Upper lobe of left lung (tissue), 6 donors: ENCODE measurements at regions not wholly inside any gene's neighbourhood (a gene's known extent, or its start where the extent isn't known, plus 50 kb on each side); places are given as distances from the start of the nearest gene placed in this dataset.

Source experiments
- ATAC-seq, 2 donors: fragments of 200-7000 bp; cut with Tn5 transposase; one replicate each; pipeline ENCODE4 v1.9.1; 2022; ENCODE audit warnings: mild to moderate bottlenecking in 2 of 2, moderate library complexity in 2 of 2; ENCODE audit not compliant: low FRiP score in 2 of 2
- DNase-seq, 2 donors: peaks; one replicate each; pipeline ENCODE4 v3.0.0-alpha.2; 2019 to 2020
- H3K27ac ChIP-seq, 4 donors: fragments of 200-600 bp; sonication (generic); one replicate each; pipeline ENCODE4 v1.5.1; 2016 to 2019
- H3K27me3 ChIP-seq, 4 donors: fragments of 200-600 bp; sonication (generic); one replicate each; pipeline ENCODE4 v1.5.1; 2017 to 2019
- H3K36me3 ChIP-seq, 4 donors: fragments of 200-600 bp; sonication (generic); one replicate each; pipeline ENCODE4 v1.5.1; 2016 to 2019
- H3K4me1 ChIP-seq, 4 donors: fragments of 200-600 bp; sonication (generic); one replicate each; pipeline ENCODE4 v1.5.1; 2018 to 2019
- H3K4me3 ChIP-seq, 4 donors: fragments of 200-600 bp; sonication (generic); one replicate each; pipeline ENCODE4 v1.5.1; 2017 to 2019; ENCODE audit warnings: mild to moderate bottlenecking in 2 of 4, moderate library complexity in 1 of 4
- H3K9me3 ChIP-seq, 4 donors: fragments of 200-600 bp; sonication (generic); one replicate each; pipeline ENCODE4 v1.5.1; 2018 to 2019
- CTCF ChIP-seq, 6 experiments: fragments of 450-650 bp in 4 of 6; fragments of 200-600 bp in 2 of 6; sonication (generic) in 2 of 6; IDR thresholded peaks; one replicate each; pipeline ENCODE4 v1.5.1; 2016 to 2019; ENCODE audit warnings: antibody characterized with exemption in 6 of 6
- EP300 ChIP-seq, 4 donors: sonication (generic); formaldehyde crosslinking; IDR thresholded peaks; one replicate each; pipeline ENCODE4 v1.5.1; 2017; ENCODE audit warnings: antibody characterized with exemption in 4 of 4, control low read depth in 2 of 4
- POLR2A ChIP-seq, 4 donors: fragments of 450-650 bp; IDR thresholded peaks; one replicate each; pipeline ENCODE4 v1.5.1; 2016 to 2017; ENCODE audit warnings: antibody characterized with exemption in 4 of 4, mild to moderate bottlenecking in 2 of 4
- POLR2AphosphoS5 ChIP-seq, 2 donors: sonication (generic); formaldehyde crosslinking; IDR thresholded peaks; one replicate each; pipeline ENCODE4 v1.5.1; 2017; ENCODE audit warnings: antibody characterized with exemption in 2 of 2
- WGBS, 2 donors: methylation state at CpG; one replicate each; pipeline ENCODE4 v1.1.5; 2017 to 2018; 5-methylcytosine and 5-hydroxymethylcytosine counted together
- donor health status: DM: no; HTN: no; CAD: no; lungs with moderate emphysema.
- donor health status: DM: no; HTN: yes; CAD: no; lungs with severe emphysema.

DNA sequence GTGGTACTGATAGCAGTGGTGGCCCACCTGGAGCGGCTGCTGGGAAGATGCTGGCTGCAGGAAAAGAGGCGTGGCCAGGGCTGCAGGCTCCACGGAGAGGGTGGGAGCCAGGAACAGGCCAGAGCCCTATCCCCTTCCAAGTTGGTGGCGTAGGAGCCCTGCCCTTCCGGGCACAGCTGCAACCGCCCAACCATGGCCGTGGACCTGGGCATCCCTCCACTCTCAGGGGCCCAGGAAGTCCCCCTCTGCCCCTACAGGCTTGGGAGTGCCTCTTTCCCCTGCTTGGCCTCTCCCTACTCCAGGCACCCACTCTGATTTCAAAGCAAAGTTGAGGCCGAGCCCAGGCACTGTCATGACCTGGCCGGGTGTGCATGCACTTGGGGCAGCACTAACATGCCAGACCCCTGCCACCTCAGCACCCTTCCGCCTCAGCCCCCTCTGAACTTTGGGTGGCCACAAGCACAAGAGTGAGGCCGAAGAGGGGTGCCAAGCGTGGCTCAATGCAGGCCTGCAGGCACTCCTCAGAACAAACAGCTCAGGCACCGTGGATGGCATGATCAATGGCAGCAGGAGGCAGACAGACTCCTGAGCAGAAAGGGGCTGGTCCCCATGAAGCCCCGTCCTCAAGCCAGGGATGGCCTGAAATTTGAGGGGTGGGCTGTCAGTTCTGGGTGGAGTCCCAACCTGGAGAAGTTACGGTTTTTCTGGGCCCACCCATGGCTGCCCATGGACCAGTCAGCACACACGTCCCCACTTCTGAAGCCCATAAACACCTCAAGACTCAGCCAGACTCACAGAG is 164.9 kb upstream of the PRNP start:
- H3K27me3 ChIP-seq: no peaks in the 10 kb centered on the region
- H3K4me1 ChIP-seq: no peaks in the 10 kb centered on the region
- peak in 1 of 2 donors; percentile 57 for ATAC-seq
- WGBS, 2 donors: 70 to 82% methylated on average over 9 to 16 of the region's 16 CpGs
- H3K36me3 ChIP-seq: no peaks in the 10 kb centered on the region
- TF ChIP-seq POLR2AphosphoS5 (IDR thresholded peaks at IDR 0.05): no peak
- peak in 1 of 2 donors; percentile 44 for DNase-seq
- no peaks in the 10 kb centered on the region for H3K9me3 ChIP-seq
- H3K4me3 ChIP-seq: no peak overlapping the region
- no peak overlapping the region for H3K27ac ChIP-seq

- ATAC-seq: no peak
- TF ChIP-seq POLR2AphosphoS5 (IDR thresholded peaks at IDR 0.05) (no peak), EP300 (IDR thresholded peaks at IDR 0.05) (no peak), POLR2A (IDR thresholded peaks at IDR 0.05) (no peak), CTCF (IDR thresholded peaks at IDR 0.05) (peak in 4 of 6 experiments; percentile 23 to 42 (median 32))
- 10 to 35% methylated on average over 2 of the region's 2 CpGs for WGBS, 2 donors
- Histone ChIP-seq H3K36me3 (no peaks in the 10 kb centered on the region), H3K9me3 (no peaks in the 10 kb centered on the region), H3K4me1 (no peaks in the 10 kb centered on the region), H3K4me3 (no peak overlapping the region), H3K27ac (no peak overlapping the region), H3K27me3 (no peaks in the 10 kb centered on the region)
- peak in 1 of 2 donors; percentile 25 for DNase-seq
Measured at GRCh38 chr20:4519534-4519933, 166.7 kb upstream of the PRNP start.

- H3K27ac ChIP-seq: no peak overlapping the region
- H3K4me1 ChIP-seq: no peaks in the 10 kb centered on the region
- TF ChIP-seq POLR2AphosphoS5 (IDR thresholded peaks at IDR 0.05) (no peak), POLR2A (IDR thresholded peaks at IDR 0.05) (no peak)
- H3K27me3 ChIP-seq: no peaks in the 10 kb centered on the region
- 55 to 60% methylated on average over 1 of the region's 1 CpG for WGBS, 2 donors
- H3K9me3 ChIP-seq: no peaks in the 10 kb centered on the region
- DNase-seq (no peak), ATAC-seq (no peak)
- H3K36me3 ChIP-seq: no peaks in the 10 kb centered on the region
- H3K4me3 ChIP-seq: no peak overlapping the region
Measured at GRCh38 chr20:4516876-4517275, 169.4 kb upstream of the PRNP start.

GRCh38 chr20:4513720-4514119 is 172.5 kb upstream of the PRNP start:
- H3K9me3 ChIP-seq: no peaks in the 10 kb centered on the region
- no peak overlapping the region for H3K4me3 ChIP-seq
- DNase-seq (no peak), ATAC-seq (no peak)
- no peaks in the 10 kb centered on the region for H3K36me3 ChIP-seq
- H3K27me3 ChIP-seq: no peaks in the 10 kb centered on the region
- H3K27ac ChIP-seq: no peak overlapping the region
- H3K4me1 ChIP-seq: no peaks in the 10 kb centered on the region
- no peak for TF ChIP-seq CTCF (IDR thresholded peaks at IDR 0.05)
- no peak for TF ChIP-seq EP300 (IDR thresholded peaks at IDR 0.05)
- no peak for TF ChIP-seq POLR2AphosphoS5 (IDR thresholded peaks at IDR 0.05)
- no peak for TF ChIP-seq POLR2A (IDR thresholded peaks at IDR 0.05)

DNA sequence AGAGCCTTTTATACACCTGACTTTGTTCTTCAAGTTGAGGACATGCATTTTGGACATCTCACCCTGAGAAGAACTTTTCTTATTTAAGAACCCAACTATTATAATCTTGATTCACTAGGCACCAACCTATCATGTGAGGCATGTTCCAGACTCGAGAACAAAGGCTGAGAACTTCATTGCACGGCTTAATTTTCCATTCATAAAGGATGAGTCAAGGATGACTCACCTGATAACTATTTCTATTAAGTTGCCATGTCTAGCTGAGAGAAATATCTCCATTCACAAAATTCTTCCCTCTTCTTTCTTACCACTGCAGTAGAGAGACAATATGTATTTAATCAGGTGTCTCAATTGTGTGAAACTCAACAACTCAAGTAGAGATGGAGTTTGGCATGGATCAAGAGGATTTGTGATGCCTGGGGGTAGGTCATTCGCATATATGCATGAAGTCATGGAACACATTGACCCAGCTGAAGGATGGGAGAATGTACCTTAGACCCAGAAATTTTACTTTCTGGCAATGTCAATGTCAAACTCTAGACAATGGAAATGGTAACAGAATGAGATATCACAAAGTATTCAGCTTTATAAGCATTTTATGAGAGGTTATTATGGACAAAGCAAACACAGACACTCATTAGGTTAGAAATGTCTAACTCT is 173.2 kb upstream of the PRNP start:
- no peak for DNase-seq

More for the DNA sequence above, 173.2 kb upstream of the PRNP start:
- Histone ChIP-seq H3K4me1 (no peaks in the 10 kb centered on the region), H3K9me3 (no peaks in the 10 kb centered on the region), H3K27ac (no peak overlapping the region), H3K27me3 (no peaks in the 10 kb centered on the region), H3K4me3 (no peak overlapping the region), H3K36me3 (no peaks in the 10 kb centered on the region)
- 71 to 75% methylated on average over 3 of the region's 3 CpGs for WGBS, 2 donors
- TF ChIP-seq POLR2A (IDR thresholded peaks at IDR 0.05) (no peak), EP300 (IDR thresholded peaks at IDR 0.05) (no peak), CTCF (IDR thresholded peaks at IDR 0.05) (no peak), POLR2AphosphoS5 (IDR thresholded peaks at IDR 0.05) (no peak)
- ATAC-seq: no peak
